GM21423 (cell line): ENCODE measurements at regions not wholly inside any gene's neighbourhood (a gene's known extent, or its start where the extent isn't known, plus 50 kb on each side); places are given as distances from the start of the nearest gene placed in this dataset.
A peak's percentile ranks its signal among the peaks of the same experiment; 100 is the strongest.
"Not testable (repeated sequence)": the region's sequence is repeated elsewhere in the genome, so short reads cannot be mapped to it uniquely, and the experiment has no call there.

Source experiments
- ATAC-seq: cut with Tn5 transposase; IDR thresholded peaks from one replicate; pipeline ENCODE4 v1.9.1; 2021; ENCODE audit warnings: mild to moderate bottlenecking, moderate library complexity; ENCODE audit not compliant: unreplicated experiment

DNA sequence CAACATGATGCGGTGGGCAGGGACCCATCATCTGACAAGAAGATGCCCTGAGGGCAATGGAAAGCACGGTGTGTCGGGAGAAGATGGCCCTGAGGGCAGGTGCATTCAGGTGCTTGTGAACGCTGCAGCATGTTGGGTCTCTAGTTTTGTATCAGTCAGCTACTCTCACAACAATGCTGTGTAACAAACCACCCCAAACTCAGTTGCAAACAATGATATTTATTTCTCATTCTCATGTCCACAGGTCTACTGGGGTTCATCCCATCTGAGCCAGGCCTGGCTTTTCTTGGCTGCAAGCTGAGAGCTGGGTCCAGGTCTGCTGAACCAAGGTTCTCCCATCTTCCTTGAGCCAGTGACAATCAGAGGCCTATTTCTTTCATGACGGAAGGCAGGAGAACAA, 461.6 kb downstream of the PREX1 start:
- no peak for ATAC-seq

DNA sequence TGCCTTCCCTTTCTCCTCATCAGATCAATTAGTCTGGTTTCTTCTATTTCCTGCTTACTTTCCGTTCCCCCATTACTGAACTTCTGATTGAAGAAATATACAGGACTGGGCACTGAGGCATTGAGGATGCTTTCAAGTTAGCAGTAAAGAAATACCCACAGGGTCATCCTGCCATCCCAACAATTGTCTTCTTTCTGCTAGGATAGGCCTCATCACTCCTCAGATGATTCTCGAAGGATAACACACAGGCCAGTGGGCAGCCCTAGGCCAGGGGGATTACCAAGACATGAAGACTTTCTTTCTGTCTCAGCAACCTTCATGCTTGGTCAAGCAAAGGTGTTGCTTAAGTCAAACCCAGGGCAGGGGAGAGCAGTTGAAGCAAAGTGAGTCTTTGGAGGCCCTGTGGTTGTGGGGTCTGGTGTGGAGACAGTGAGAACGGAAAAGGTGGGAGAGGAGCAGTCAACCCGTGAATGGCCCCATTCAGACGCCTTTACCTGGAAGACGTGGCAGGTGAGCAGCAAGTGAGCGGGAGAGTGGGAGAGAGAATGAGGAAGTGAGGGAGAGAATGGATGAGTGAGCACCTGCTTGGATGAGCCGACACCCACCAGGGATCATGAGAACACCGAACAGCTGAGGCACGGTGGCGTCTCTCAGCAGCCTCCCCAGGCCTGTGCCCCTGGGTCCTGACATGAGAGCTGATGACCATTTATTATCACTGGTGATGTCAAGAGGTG, 462.9 kb downstream of the PREX1 start:
- no peak for ATAC-seq

DNA sequence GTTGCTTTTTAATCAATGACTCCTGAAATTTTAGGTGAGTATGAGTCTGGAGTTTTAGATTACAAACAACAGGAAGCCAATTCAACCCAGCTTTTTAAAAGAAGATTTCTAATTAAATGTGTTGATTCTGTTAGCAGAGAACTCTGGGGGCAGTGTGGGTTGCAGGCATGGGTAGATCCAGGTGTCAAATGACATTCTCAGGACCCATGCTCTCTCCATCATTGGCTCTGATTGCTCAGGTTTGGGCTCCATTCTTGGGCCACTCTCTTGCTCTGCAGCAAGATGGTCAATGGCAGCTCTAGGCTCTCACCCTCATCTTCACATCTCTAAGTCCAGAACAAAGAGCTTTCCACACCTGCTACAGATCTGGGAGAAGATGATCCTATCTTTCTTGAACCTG, 463.7 kb downstream of the PREX1 start:
- no peak for ATAC-seq

DNA sequence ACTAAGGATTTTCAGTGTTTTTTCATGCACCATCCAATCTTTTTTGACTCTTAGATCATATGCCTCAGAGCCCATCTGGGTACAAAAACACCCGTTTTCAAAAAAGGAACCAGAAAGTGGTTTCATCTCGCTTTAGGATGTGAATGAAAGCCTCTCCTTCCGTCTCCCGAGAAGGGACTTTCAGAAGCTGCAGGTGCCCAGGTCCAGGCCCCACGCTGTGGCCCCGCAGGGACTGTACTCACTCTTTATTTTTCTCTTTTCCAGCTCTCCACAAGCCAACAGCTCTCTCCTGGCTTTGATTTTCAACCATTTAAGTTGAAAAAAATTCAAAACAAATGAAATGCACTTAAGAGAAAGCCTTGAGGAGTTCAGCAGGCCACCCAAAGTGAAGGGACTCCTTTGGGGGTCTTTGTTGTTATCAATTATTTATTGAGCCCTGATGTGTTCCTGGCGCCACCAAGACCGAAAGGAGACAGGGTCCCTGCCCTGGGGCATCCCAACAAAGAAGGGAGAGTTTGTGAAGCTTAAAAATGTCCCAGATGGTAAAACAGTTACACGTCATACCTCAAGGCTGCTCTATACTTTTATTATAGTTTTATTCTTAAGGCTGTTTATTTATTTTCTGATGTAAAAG, 467.3 kb downstream of the PREX1 start:
- peak; percentile 34 for ATAC-seq

DNA sequence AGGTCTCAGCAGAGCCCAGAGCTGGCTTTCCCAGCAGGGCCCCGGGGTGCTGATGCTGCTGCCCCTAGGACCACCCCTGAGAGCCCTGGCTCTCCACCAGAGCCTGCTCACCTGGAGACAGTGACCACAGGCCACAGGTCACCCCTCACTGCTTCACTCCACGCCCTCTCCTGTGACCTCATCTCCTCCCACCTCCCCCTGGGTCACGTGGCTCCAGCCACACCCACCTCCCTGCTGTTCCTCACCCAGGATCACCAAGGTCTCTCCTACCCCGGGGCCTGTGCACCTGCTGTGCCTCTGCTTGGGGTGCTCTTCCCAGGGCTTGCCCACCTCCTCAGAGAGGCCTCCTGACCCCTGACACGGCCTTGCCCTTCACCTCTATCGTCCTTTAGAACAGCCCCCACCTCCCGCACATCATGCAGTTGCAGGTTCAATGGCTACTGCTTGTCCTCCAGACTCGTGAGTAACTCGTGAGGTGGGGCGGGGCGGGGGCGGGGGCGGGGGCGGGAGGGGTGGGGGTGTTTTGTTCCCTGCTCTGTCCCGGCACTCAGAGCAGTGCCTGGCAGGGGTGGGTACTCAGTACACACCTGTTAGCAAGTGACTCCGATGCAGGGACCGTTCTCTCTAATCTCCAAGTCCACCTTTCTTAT, 468.0 kb downstream of the PREX1 start:
- peak; percentile 68 for ATAC-seq

DNA sequence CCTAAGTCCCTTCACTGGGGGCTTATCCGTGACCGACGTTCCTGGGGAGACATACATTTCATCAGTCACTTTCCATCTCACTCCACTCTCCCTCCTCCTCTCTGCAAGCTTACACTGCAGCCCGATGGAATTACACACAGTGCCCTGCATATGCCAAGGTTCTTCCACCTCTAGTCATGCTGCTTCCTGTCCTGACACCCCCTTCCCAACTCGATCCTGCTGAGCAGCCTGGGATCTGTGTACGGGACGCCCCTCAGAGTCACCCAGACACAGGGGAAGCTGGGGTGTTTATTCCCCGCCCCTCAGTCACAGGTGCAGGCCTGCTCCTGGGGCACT, 468.8 kb downstream of the PREX1 start:
- not testable (repeated sequence) for ATAC-seq

DNA sequence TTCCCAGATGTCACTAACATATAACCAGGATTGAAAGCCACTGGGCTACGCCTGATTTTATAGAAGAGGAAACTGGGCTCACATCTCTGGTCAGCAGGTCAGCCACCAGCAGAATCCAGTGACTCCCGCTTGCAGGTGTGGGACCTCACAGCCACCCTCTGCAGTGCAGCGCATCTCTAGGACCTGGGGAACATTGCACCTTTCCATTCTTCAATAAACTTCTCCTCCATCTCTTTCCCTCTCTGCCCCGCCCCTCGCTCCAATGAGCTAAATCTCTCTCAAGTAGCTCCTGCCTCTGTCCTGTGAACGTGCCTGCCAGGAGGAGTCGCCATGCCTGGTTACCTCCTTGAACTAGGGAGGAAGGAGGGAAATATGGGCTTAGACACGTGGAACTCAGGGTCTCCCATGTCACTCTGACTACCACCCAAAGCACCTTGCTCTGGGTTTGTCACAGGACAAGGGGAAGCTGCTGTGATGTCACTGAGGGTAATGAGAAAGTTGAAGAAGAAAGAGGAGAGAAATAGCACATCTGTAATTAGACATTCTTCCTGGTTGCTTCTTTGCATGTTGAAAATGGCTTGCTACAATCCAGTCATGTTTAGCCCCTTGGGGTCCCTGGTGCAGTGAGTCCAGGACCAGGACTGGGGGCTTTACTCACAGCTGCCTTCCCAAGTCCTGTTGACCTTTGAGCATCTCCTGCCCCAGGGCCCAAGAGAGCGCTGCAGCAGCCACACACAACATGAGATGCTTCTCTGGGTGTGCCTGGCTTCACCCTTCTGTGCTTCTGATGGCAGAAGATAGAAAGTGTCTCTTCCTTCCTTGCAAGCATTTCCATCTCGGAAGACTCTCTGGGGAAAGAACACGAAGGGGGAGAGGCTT, 469.4 kb downstream of the PREX1 start:
- ATAC-seq = no peak

DNA sequence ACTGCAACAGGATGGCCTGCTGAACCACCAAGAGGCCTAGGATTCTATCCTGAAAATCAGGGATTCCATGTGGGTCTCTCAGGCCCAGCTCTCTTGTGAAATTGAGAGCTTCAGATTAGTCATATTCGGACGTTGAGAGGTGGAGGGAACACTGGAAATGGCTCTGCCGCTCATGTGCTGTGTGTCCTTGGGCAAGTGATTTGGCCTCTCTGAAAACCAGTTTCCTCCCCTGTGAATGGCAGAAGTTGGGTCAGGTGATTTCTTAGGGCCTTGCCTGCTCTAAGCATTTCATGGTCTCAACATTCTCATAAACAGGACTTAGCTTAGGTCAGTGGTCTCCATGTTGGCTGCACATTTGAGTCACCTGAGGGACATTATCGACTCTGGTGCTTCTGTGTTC, 470.1 kb downstream of the PREX1 start:
- ATAC-seq = no peak

DNA sequence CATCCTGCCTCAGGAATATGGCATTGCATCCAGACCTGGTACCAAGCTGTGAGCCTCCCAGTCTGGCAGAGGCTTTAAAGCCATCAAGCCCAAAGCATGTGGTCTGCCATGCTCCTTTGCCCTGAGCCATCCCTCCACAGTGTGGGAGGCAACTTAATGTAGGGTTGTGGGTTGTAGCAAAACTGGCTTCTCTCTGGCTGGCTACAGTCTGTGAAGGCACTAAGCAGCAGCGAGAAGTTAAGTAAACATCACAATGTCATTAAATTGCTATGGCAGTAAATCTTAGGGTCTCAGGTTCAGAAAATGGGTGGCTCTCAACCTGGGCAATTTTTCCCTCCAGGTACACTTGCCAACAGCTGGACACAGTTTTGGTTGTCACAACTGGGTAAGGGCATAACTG, 472.9 kb downstream of the PREX1 start:
- no peak for ATAC-seq

DNA sequence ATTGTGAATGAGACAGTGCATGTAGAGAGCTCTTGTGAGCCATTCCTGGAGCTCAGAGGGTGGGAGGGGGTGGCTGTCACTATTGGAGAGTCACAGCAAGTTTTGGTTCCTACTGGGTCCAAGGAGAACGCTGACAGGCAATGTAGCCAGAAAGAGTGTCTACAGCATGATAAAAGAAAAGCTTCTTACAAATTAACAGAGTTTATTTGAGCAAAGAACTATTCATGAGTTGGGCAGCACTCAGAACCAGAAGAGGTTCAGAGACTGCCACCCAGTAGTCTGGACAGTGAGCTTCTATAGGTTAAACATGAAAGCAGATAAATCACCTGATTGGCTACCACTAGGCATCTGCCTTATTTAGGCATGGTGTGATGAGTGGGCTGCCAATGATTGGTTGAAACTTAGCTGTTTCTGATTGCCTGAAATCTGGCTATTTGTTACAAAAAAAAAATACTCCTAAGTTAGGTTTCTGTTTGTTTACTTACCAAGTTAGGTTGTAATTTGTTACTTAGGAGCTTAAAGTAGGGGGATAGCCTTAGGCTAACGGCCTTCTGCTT, 473.4 kb downstream of the PREX1 start:
- no peak for ATAC-seq

DNA sequence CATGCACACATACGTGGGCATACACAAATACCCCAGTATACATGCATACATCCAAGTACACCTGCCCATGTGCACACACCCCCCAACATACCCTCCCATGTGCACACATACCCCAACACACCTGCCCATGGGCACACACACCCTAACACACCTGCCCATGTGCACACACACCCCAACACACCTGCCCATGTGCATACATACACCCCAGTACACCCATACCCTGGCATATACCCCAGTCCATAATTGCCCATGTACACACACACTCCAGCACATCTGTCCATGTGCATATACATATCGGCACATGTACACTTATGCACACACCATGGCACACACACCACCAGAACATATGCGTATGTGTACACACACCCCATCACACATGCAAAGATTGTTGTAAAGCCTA, 475.2 kb downstream of the PREX1 start:
- ATAC-seq = no peak

DNA sequence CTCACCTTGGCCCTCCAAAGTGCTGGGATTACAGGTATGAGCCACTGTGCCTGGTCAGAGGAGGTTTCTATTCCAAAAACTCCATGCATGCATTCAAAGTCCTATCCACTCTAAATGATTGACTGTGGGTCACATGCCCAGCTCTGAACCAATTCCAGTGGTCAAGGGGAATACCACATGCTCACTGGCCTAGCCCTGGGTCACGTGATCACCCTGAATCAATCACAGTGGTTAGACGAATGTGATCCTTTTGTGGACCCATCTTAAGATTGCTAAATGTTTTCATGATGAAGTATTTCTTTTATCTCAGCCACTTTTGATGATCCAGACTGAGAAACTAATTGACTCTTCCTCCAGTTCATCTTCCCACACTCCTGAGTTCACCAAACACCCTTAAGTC, 475.8 kb downstream of the PREX1 start:
- ATAC-seq = no peak

DNA sequence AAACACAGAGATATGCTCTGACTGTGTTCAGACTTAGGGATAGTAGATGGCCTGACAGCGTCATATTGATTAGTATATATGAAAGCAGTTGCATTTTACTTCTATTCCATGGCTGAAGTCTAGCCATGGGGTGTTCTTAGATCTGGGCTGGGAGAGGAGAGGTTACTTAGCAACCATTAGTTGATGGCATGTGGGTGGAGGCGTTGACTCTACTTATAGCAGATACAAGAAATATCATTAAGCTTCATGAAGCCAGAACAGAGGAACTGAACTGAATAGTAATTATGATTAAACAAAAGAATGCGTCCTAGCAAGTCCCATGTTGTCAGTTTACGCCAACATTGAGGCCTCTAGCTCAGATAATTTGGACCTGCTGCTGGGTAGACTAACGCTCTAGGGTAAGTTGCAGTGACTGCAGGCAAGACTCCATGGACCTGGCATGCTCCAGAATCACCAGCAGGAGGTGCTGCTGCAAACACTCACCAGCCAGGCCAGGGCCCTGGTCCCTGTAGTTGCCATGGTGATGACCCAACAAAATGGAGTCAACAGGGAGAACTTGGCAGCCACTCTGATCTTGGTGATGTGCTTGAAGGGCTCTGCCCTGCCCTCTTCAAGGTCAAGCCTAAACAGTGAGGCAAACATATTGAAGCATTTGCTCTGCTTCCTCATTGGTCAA, 477.3 kb downstream of the PREX1 start:
- no peak for ATAC-seq

DNA sequence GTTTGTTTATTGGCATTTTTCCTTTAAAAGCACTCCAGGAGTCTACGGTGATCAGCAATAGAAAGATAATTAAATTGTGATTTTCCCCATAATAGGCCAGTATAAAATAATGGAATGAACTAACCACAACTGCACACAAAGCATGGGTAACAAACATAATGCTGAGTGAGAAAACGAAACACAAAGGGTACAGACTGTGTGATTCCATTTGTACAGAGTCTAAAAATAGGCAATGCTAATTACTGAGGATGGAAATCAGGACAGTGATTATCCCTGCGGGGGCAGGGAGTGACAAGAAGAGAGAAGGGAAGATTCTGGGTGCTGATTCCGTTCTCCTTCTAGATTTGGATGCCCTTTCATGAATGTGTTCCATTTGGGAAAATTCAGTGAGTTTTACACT, 478.1 kb downstream of the PREX1 start:
- ATAC-seq = no peak

DNA sequence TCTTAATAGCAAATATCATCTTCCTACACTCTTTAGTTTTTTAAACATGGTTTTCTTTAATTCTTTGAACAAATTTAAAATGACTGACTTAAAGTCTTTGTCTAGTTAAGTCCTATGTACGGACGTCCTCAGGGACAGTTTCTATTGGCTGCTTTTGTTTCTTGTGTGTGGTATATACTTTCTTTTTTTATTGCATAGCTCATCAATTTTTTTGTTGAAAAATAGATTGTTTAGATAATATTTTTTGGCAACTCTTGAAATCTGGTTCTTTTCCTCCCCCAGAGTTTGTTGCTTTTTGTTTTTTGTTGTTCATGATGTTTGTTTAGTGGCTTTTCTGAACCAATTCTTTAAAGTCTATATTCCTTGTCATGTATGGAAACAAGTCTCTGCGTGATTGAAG, 479.8 kb downstream of the PREX1 start:
- ATAC-seq = no peak

DNA sequence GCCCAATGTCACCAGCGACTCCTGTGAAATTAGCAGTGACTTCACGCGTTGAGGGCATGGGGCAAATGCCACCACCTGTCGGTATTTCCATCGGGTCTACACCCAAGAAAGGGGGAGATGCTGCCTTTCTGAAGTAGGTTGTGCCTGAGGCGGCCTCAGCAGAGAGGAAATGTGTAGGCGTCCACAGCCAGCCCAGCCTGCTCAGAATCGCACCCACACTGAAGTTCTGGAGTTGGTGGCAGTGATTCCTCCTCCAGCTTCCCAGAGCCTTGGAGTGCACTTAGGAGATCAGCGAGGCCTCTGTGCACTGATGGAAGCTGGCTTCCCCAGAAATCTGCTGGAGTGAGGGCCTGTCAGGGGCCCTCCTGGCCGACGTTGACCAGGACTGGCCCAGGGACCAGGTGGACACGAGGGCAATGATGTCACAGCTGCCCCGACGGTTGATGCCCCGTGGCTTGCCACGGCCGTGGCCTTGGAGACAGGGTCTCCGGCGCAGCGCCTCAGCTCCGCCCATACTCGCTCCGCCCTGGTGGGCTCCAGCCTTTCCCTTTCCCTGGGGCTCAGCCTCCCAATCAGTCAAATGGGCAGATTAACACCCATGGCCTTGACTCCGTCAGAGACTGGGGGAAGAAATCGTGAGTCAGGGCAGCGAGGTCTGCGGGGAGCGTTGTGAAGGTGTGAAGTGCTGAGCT, 484.8 kb downstream of the PREX1 start:
- ATAC-seq = no peak

DNA sequence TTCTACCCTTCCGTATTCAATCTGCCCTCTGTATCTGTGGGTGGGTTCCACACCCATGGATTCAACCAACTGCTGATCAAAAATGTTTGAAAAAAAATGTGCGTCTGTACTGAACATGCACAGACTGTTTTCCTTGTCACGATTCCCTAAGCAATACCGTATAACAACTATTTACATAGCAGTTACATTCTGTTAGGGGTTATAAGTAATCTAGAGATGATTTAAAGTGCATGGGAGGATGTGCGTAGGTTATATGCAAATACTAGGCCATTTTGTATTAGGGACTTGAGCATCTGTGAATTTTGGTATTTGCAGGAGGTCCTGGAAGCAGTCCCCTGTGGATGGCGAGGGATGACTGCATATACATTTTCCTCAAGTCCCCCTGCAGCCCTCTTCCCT, 486.9 kb downstream of the PREX1 start:
- ATAC-seq = no peak

DNA sequence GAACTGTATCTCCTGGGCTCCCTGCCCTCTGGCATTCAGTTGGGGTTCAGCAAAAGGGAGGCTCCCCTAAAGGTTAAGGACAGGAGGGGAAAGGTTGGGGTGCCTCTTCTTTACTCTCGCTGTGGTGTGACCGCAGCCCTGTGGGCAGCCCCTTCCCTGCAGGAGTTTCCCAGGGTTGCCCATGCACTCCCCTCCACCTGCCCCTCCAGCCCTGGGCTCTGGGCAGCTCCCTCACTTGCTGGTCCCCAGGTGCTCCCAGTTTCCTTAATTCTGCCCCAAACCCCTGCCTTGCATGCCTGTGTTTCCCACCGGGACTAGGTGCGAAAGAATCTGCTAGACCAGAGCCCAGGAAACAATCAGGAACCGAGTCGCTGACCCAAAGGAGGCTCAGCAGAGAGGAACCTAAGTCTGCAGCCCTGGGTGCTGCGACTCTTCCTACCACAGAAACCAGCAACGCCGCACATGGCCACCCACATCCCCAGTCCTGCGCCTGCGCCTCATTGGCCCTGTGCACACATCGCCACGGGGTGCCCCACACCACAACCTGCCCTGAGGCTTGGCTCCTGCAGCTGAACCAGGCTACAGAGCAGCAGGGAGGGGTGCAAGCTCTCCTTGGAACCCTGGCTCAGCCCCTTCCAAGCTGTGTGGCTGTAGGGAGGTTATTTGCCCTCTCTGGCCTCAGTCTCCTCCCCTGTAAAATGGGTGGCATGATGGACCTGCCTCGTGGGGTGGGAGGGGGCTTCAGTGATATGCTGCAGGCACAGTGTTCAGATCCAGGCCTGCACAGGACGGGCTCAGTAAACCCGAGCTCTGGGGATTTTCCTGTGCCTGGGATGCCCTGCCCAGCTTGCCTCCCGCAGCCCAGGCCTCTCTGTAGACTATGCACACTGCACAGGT, 487.6 kb downstream of the PREX1 start:
- no peak for ATAC-seq
